GM13977 (cell line): ENCODE measurements at regions not wholly inside any gene's neighbourhood (a gene's known extent, or its start where the extent isn't known, plus 50 kb on each side); places are given as distances from the start of the nearest gene placed in this dataset.

Experiments used
- DNase-seq: peaks from one replicate; pipeline ENCODE4 v3.0.0; 2012; ENCODE audit warnings: low spot score
- in situ Hi-C: fragments of 300-500 bp; cut with MboI; formaldehyde crosslinking; loops from one replicate; pipeline ENCODE4 v1.12.0; 2022; ENCODE audit warnings: low sequenced_read_pairs, low pct_unique_long_range_greater_than_20kb, mixed read lengths, inconsistent platforms; ENCODE audit not compliant: unreplicated experiment
- TF ChIP-seq, protein P1 (sequence below): IDR thresholded peaks from 2 replicates; pipeline ENCODE4 v1.5.1; 2012; ENCODE audit warnings: mild to moderate bottlenecking, control low read depth; ENCODE audit not compliant: insufficient read depth; ENCODE audit errors: extremely low read depth, missing control alignments

DNA sequence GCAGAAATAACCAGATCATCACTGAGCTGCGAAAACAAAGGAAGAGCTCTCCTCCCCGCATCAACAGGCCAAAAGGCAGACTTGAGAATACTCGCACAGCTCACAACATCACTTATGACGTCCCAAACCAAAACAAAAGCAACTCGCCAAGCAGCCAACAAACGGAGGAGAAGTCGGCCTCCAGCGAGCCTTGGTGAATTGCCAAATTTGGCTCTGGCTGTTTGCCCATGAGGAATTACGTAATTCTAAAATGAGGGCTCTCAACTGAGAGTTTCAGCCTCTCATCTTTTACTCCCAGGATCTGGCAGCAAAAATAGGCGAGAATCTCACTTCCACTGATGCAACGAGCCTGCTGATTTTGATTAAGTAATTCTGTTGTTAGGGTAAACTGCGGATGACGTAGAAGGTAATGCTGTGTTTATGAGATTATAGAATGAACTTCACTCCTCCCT is 51.7 kb upstream of the SEMA6A start:
- TF ChIP-seq, protein P1, sequence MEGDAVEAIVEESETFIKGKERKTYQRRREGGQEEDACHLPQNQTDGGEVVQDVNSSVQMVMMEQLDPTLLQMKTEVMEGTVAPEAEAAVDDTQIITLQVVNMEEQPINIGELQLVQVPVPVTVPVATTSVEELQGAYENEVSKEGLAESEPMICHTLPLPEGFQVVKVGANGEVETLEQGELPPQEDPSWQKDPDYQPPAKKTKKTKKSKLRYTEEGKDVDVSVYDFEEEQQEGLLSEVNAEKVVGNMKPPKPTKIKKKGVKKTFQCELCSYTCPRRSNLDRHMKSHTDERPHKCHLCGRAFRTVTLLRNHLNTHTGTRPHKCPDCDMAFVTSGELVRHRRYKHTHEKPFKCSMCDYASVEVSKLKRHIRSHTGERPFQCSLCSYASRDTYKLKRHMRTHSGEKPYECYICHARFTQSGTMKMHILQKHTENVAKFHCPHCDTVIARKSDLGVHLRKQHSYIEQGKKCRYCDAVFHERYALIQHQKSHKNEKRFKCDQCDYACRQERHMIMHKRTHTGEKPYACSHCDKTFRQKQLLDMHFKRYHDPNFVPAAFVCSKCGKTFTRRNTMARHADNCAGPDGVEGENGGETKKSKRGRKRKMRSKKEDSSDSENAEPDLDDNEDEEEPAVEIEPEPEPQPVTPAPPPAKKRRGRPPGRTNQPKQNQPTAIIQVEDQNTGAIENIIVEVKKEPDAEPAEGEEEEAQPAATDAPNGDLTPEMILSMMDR, result no peak
- no peak for DNase-seq
- in situ Hi-C loops, result no loop called here
